Right hindlimb (tissue), 1 donor: ENCODE measurements at regions not wholly inside any gene's neighbourhood (a gene's known extent, or its start where the extent isn't known, plus 50 kb on each side); places are given as distances from the start of the nearest gene placed in this dataset.
"Not testable (repeated sequence)": the region's sequence is repeated elsewhere in the genome, so short reads cannot be mapped to it uniquely, and the experiment has no call there.

Experiments used
- DNase-seq: peaks from one replicate; pipeline ENCODE4 v3.0.0-alpha.2; 2018

DNA sequence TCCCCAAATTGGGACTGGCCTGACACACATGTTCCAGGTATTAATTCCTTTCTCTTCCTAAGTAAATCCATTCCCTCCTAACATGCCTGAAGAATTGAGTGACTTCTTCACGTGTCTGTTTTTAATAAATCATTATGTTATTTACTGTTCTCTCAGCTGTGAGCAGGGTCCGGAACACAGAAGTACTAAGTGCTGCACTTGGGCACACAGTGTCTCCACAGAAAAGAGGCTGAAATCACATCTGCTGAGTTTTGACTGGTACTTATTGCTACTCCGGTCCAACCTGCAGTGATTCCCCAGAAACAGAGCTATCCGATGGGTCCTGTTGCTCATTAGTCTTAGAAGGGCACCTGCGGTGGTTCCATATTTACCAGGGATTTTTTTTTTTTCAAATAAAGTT is 202.6 kb downstream of the RBM46 start:
- no peak for DNase-seq

DNA sequence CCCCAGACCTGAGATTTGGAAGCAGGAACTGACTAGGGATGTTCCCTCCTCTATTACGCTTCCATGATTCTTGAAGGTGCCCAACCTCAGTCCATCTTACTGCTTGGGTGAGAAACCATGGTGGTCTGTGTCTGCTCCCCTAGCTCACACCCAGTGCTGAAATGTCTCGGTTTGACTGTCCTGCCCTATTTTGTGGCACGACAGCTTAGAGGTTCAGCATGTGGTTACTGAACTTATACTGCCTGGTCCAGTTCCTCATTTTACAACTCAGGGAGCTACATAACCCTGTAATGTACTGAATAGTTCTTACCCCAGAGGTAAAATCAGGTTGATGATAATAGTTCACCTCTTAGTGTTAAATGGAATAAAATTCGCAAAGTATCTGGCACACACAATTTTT is 203.1 kb downstream of the RBM46 start:
- DNase-seq = no peak

DNA sequence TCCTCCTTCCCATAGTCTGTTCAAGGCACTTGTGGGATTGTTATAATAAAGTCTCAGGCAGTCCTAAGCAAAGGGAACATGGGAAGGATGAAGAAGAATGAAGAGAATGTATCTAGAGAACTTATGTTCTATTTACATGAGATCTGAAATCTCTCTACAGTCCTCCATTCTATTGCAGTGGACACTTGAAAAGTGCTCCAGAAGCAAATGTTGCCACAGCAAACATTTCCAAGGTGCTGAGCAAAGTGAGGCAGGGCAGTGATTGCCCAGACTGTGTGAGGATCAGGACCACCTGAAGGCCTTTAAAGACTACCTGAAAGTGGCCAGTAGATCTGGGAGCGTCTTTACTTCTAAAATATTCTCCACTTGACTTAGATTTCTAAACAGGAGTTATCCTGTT is 203.5 kb downstream of the RBM46 start:
- DNase-seq = no peak

DNA sequence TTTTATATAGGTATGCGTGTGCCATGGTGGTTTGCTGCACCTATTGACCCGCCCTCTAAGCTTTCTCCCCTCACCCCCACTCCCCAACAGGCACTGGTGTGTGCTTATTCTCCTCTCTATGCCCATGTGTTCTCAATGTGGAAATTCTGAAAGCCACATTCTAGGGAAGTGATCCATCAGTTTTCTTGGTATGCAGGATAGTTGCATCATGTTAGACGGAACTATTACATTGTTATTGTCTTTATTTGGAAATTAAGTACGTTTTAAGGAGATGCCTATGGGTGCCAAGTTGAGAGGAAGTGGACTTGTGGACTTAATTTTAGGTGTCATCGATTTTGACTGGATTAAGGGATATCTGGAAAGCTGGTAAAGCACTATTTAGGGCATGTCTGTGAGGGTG is 204.6 kb downstream of the RBM46 start:
- no peak for DNase-seq

DNA sequence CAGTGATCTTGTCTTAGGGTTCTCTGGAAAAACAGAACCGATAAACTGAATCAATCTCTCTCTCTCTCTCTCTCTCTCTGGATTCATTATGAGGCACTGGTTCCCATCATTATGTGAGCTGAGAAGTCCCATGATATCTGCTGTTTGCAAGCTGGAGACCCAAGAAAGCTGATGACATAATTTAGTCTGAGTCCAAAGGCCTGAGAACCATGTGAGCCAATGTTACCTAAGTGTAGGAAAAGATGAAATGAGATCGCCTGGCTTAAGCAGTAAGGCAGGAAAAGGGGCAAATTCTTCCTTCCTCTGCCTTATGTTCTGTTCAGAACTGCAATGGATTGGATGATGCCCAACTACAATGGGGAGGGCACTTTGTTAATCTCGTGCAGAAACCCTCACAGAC is 207.4 kb downstream of the RBM46 start:
- no peak for DNase-seq

DNA sequence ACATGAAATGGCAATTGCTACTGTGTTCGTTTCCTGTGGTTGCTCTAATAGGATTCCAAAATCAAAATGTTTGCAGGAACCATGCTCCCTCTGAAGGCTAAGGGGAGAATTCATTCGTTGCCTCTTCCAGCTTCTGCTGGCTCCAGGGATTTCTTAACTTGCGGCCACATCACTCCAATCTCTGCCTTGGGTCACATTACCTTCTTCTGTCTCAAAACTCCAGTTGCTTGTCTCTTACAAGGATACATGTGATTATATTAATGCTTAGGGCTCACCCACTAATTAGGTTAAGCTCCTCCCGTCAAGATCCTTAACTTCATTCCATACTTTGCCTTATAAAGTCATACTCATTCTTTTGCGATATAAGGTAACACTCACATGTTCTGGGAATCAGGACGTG is 208.4 kb downstream of the RBM46 start:
- no peak for DNase-seq

DNA sequence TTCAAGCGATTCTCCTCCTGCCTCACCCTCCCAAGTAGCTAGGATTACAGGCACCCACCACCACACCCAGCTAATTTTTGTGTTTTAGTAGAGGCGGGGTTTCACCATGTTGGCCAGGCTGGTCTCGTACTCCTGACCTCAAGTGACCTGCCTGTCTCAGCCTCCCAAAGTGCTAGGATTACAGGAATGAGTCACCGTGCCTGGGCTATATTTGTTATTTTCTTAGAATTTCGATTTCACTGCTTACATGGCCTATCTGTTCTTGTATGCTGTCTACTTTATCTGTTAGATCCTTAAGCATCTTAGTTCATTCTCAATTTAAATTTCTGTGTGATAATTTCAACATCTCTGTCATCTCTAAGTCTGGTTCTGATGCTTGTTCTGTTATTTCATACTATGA is 210.6 kb upstream of the NPY2R start:
- not testable (repeated sequence) for DNase-seq

DNA sequence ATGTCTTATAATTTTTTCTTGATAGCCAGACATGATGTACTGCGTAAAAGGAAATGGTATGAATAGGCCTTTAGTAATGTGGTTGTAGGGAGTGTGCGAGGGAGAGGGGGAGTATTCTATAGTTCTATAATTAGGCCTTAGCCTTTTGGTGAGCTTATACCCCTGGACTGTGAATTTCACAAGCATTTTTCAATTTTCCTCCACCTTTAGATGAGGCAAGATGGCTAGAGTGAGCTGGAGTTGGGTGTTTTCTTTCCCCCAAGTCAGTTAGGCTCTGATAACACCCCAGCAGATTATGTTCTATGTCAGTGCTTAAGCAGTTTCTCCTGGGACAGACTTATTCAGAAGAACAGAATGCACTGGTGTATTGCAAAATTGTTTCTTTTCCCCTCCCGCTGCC is 210.2 kb upstream of the NPY2R start:
- DNase-seq = no peak

DNA sequence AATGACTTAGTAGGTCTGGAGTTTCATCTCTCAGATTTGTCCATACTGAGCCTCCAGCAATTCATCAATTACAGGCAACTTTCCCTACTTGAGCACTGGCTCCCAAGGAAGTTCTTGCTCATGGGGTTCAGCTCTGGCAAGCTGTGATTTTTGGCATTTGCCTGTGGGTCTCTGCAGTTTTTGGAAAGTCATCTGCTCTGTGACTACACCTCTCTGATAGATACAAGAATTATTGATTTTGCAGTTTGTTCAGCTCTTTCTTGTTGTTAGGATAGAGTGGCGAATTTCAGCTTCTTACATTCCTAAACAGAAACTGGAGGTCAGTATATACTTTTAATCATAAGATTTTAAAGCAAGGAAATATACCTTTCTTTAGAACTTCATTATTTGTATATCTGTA is 209.7 kb upstream of the NPY2R start:
- DNase-seq = no peak

DNA sequence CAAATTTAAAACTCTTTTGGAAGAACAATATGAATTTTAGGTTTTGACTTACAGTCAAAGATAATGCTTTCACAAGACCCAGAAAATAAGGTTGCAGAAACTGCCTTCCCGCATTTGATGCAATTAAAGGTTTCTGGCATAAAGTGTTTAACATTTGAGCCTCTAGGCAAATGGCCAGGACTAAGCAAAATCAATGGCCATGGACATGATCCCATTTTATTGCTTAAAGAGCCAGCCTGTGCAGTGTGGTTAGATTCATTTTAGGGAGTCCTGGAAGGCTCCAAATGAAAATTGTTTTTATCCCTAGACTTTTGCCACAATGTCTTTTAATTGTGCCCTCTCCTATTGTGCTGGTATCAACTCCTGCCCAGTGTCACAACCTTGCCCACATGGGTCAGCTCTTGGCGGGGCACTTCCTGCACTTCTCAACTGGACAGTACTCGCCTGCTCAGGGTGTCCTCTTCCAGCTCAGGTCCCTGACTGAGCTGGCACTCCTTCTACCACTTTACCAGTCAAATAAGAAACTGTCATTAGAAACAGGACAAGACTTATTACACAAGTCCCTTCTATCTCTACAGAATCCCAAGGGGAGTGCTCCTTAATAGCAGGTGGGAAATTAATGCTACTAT is 208.4 kb upstream of the NPY2R start:
- no peak for DNase-seq

DNA sequence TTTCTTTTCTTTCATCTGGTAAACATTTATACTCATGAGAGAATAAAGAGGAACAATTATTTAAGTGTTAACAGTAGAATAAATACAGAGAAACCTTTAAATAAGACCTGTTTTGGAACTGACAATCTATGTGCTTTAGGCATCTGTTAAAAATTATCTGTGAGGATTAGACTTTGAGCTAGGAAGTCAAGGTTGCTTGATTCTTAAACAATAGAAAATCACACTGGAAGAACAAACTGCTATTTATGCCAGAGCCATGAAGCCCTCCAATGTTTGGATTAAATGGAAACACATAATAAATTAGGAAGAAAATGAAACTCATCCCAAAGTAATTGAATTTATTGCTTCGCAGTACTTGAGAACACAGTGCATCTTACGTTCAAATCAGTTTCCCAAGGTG is 207.2 kb upstream of the NPY2R start:
- no peak for DNase-seq

DNA sequence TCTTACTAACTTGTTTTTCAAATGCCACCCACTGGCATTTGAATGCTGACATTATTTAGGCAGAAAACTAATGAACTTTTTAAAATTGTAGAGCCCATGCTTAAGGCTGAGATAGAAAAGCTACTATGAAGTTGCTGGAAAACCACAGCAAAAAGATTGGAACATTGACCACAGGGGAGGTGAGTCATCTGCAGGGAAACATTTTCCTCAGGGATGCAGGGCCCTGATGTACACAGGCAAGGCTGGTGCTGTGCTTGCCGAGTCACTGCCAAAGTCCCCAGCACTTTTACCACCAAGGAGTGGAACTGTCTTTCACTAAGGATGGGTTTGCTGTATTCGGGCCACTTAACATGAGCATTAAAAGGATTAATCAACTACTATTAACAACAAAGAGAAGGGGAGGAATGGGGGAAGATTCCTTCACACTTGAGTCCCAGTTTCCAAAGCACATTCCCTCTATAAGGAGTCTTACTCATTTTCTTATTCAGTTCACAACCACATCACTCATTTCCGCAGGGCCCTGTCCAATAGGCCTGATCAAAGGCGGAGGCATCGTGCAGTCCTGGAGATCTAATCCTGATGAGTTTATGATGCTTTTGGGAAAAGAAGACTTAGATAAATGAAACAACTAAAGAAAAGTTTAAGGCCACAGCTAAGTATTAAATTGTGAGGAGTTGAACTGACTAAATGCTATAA is 202.9 kb upstream of the NPY2R start:
- no peak for DNase-seq

DNA sequence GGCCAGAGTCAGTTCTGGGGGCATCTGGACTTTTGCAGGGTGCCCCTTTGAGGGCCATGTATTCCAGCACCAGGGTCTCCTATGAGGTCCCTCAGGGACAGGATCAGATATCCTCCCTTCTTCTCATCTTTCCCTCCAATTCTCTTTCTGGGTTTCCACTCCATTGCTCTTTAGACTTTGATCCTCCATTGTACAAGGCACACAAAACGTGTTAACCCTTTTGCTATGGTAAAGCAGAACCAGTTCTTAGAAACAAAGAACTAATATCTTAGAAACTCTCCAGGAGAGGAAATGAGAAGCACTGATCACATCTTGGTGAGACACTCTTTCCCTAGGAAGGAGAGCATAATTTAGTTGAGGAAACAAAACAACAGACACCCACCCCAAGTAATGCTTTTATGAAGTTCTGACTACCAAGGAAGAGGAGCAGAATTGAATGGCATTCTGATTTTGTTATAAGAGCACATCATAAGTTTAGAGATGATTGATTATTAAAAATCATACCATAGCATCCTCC is 200.7 kb upstream of the NPY2R start:
- no peak for DNase-seq

DNA sequence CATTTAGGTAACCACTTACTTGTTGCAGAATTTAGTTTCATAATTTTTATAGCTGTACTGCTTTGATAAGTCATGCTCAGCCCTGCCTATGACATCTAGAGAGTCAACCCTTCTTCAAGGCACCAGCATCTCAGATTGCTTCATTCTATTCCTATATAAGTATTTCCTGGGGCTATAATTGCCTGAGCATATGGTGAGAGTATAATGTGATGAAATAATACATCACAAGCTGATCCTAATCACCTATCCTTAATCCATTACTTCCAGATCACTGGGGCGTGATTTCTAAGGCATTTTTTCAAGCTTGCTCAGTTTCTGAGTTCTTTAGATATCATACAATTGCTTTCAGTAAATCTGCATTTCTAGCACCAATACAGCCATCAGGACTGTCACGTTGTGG is 200.0 kb upstream of the NPY2R start:
- no peak for DNase-seq

DNA sequence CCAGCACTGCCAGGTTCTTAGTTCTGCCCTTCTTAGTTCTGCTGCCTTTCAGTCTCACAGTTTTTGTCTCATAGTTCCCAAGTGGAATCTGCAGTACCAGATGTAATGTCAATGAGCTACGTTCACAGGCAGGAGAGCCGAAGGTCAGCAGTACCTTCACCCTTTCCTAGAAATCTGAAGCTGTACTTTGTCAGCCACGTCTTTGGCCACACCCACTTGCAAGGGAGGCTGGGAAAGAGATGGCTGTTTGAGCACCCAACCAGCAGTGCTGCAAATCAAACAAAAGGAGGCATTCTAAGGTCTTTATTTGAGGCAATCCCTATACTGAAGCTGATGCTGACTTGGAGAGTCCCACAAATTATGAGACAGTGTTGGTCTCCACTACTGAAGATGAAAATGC is 199.1 kb upstream of the NPY2R start:
- DNase-seq = no peak

DNA sequence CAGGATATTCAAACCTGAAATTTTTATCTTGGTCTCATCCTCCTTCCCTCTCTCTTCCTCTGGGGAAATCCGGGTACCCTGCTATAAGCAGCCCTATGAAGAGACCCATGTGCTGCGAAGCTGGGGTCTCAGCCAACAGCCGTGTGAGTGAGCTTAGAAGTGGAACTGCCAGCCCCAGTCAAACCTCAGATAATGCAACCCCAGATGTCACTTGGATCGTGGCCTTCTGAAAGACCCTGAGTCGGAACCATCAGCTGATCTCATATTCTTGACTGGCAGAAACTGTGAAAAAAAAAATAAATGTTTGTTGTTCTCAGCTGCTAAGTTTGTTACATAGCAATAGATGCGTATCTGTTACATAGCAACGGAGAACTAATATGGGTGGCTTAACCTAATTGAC is 198.1 kb upstream of the NPY2R start:
- DNase-seq = no peak

DNA sequence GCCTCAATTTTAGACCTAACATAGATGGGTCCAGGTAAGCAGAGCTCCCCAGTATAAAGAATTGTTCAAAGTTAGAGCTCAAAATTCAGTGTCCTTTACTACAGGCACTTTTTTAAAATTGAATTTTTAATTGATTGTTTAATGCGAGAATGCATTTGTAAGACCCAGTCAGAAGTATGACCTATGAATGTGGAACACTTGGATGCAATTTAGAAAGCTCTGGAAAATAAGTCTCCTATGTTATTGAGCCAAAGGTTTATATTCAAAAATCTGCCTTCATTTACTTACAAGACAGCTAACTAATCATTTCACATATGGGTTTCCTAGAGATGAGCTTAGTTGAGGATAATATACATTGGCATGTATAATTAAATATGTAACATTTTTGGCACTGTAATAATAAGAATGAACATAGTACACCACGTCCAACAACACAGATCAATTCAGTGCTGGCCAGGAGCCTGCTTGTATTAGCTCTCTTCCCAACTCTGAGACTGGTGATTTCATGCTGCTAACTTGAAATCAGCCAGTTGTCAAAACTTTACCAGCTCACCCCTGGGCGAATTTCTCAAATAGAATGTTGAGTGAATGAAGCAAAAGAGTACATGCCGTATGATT is 197.2 kb upstream of the NPY2R start:
- DNase-seq = no peak

DNA sequence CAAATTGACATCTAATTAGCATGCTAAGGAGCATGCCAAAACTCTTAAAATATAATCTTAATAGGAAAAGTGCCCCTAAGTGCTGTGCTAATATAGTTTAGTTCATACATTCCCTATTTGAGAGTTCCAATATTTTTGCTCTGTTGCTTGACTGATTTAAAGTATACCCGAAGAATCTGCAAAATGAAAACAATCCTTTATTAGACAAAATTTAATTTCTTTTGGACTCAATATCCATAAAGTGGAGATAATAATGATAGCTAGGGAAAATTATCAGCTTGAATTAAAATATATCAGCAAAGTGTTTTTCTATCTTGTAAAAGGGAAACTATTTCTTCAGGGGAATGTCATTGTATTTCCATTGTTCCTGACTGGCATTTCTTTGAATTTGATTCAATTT is 196.0 kb upstream of the NPY2R start:
- no peak for DNase-seq

DNA sequence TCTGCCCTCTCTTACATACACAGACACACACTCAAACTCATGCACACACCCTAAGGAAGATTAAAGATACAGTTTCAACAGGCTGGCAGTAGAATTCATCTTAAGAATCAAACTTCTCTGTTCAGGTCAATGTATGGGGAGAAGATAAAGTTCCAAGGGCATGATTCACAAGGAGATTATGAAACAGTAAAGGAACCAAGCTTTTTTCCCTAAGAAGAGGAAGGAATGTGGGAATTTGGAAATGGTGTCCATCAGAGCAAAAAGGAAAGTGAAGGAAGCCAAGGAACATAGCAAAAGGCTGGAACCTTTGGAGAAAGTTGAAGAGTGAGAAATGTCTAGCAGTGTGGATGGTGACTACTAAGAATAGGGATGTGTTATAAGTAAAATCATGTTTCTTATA is 191.0 kb upstream of the NPY2R start:
- no peak for DNase-seq

DNA sequence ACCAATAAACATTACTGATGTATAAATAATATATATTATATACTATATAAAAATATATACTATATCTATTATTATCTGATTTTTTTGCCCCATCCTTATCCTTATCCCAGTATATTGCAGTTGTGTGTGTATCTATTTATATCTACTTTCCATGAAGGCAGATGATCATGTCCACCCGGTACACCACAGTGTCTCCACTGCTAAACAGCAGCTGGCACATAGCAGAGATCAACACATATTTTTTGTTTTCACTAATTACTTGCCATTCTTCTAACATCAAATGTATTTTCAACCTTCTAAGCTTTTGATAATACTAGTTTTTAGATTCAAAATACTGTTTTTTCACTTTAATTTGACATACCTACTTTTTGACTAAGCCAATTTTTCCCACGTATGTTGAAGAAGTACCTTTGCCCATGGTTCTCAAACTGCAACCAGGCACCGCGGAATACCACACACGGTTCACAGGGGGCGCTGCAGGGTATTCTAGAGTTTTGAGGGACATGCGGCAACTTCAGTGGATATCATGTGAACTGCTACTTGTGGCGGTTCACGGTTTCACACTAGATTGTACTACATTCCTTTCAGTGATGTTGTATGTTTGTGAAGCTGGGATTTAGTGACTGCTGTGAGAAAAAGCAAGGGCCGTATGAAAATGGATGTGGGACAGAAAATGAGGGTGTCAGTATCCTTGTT is 182.5 kb upstream of the NPY2R start:
- peak; percentile 27 for DNase-seq

DNA sequence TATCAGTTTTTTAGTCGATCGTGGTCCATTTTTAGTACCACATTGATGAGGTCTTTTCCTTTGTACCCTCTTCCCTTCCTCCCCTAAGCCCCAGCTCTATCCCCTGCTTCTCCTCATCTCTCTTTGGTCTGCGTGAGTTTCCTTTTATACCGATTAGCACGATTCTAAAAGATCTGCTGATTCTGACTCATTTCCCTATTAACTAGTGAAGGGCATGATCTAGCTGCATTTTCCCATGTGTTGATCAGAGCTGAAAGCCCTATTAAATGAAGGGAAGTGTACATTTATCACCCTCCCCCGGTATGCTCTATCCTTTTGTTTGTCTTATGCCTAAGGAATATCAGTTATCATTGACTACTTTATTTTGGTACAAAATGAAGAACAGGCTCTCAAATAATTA is 181.7 kb upstream of the NPY2R start:
- DNase-seq = no peak

DNA sequence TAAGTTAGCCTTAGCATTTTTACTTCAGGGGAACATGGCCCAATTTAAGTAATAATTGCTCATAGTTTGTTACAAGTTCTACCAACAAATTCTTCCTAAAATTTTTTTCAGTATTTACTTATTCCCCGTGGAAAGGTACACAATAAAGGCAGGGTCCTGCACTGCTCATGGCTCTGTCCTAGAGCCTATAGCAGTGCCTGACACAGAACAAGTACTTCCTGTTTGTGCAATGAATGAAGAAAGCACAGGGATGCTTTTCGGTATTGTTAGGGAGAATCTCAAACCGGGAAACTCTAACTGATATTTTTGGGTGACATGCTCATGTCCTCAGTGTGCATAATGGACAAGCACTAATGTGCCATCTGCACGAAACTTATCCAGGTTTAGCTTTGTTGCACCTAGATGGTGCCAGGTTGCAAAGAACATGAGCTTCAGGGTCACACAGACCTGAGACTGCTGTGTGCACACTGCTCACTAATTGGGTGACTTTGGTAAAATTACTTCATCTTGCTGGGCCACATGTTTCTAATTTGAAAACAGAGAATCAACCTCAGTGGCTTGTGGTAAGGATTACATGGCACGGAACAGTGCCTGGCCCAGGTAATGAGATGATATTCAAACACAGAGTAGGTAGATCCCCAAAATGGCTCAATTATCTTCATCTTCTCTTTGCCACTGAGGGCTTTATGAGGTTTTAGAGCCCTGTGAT is 175.8 kb upstream of the NPY2R start:
- no peak for DNase-seq

DNA sequence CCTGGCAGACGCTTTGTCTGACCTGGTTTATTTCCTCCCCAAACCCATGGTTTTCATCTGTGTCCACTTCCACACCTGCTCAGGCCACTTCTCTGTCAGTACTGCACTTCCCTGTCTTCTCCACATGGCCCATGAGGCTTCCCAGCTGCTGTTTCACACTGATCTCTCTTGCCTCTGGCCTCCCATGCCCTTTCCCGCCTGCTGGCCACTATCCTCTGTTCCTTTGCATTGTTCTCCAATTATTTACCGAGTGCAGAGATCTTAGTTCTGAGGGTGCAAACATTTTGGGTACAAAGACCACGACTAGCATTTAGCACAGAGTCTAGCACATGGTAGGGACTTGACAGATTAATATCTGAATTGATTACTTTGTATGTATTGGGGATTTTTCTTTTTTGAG is 174.8 kb upstream of the NPY2R start:
- DNase-seq = no peak
